Thyroid gland (tissue), 4 donors: ENCODE measurements at regions not wholly inside any gene's neighbourhood (a gene's known extent, or its start where the extent isn't known, plus 50 kb on each side); places are given as distances from the start of the nearest gene placed in this dataset.

Source experiments
- CTCF ChIP-seq, 6 experiments: fragments of 200-600 bp in 3 of 6; fragments of 450-650 bp in 3 of 6; sonication (generic) in 3 of 6; IDR thresholded peaks; one replicate each; pipeline ENCODE4 v1.5.1; 2016 to 2019; ENCODE audit warnings: antibody characterized with exemption in 6 of 6, mild to moderate bottlenecking in 2 of 6, inconsistent platforms in 1 of 6, moderate library complexity in 1 of 6
- POLR2A ChIP-seq, 2 donors: fragments of 450-650 bp; IDR thresholded peaks; one replicate each; pipeline ENCODE4 v1.6.1; 2017; ENCODE audit warnings: antibody characterized with exemption in 2 of 2, mild to moderate bottlenecking in 2 of 2, moderate library complexity in 1 of 2

GRCh38 chr6:47179286-47179685 lies 130.4 kb downstream of the TNFRSF21 start:
- TF ChIP-seq CTCF (IDR thresholded peaks at IDR 0.05): no peak
- TF ChIP-seq POLR2A (IDR thresholded peaks at IDR 0.05): no peak
